Mucosa of rectum (tissue), 2 donors: ENCODE measurements at regions not wholly inside any gene's neighbourhood (a gene's known extent, or its start where the extent isn't known, plus 50 kb on each side); places are given as distances from the start of the nearest gene placed in this dataset.

Experiments used
- H3K27ac ChIP-seq, 2 donors: one replicate each; pipeline ENCODE4 v1.7.0; 2013; ENCODE audit warnings: inconsistent platforms in 2 of 2, low read depth in 2 of 2, low read length in 2 of 2
- H3K27me3 ChIP-seq, 2 donors: one replicate each; pipeline ENCODE4 v1.7.0; 2013; ENCODE audit warnings: low read length in 2 of 2; ENCODE audit not compliant: control insufficient read depth in 2 of 2, insufficient read depth in 2 of 2
- H3K36me3 ChIP-seq, 2 donors: one replicate each; pipeline ENCODE4 v1.7.0; 2013; ENCODE audit warnings: low read length in 2 of 2; ENCODE audit not compliant: control insufficient read depth in 2 of 2, insufficient read depth in 2 of 2
- H3K4me1 ChIP-seq, 2 donors: one replicate each; pipeline ENCODE4 v1.7.0; 2013; ENCODE audit warnings: low read length in 2 of 2, mild to moderate bottlenecking in 1 of 2; ENCODE audit not compliant: control insufficient read depth in 2 of 2, insufficient read depth in 2 of 2
- H3K4me3 ChIP-seq, 2 donors: one replicate each; pipeline ENCODE4 v1.7.0; 2013; ENCODE audit warnings: low read length in 2 of 2
- H3K9ac ChIP-seq, 2 donors: one replicate each; pipeline ENCODE4 v1.7.0; 2013; ENCODE audit warnings: low read length in 2 of 2, low read depth in 1 of 2, mild to moderate bottlenecking in 1 of 2
- H3K9me3 ChIP-seq, 2 donors: one replicate each; pipeline ENCODE4 v1.7.0; 2013; ENCODE audit warnings: low read length in 2 of 2; ENCODE audit not compliant: control insufficient read depth in 2 of 2
- donor health status: healthy.
- donor health status: Normal muscosa, but diverticular disease.

- no peaks in the 10 kb centered on the region for H3K9me3 ChIP-seq
- no peaks in the 10 kb centered on the region for H3K4me1 ChIP-seq
- no peaks in the 10 kb centered on the region for H3K36me3 ChIP-seq
- H3K4me3 ChIP-seq = no peak overlapping the region
- no peaks in the 10 kb centered on the region for H3K27me3 ChIP-seq
- H3K27ac ChIP-seq = no peak overlapping the region
- no peak overlapping the region for H3K9ac ChIP-seq
Measured at GRCh38 chr3:188964957-188965356, 206.8 kb upstream of the TPRG1 start.

DNA sequence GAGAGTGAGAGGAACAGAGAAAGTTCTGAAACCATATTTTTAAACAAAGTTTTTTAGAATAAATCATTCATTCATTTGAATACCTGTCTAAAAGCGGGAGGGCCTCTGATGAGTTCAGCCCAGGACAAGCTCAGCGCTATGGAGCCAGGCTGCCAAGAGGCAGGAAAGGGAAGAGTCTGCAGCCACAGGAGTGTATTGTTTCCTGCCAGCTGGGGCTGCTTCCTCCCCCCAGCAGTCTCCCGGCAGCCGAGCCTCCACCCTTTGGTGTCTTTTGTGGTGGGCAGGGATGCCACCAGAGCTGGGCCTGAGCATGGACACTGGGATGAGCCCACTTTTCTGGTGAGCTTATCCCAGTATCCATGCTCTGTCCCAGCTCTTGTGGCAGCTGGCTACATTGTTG lies 199.5 kb upstream of the TPRG1 start:
- no peaks in the 10 kb centered on the region for H3K4me1 ChIP-seq
- H3K4me3 ChIP-seq = no peak overlapping the region
- H3K27ac ChIP-seq = no peak overlapping the region
- H3K9ac ChIP-seq = no peak overlapping the region
- no peaks in the 10 kb centered on the region for H3K36me3 ChIP-seq
- no peaks in the 10 kb centered on the region for H3K27me3 ChIP-seq
- H3K9me3 ChIP-seq = no peaks in the 10 kb centered on the region

DNA sequence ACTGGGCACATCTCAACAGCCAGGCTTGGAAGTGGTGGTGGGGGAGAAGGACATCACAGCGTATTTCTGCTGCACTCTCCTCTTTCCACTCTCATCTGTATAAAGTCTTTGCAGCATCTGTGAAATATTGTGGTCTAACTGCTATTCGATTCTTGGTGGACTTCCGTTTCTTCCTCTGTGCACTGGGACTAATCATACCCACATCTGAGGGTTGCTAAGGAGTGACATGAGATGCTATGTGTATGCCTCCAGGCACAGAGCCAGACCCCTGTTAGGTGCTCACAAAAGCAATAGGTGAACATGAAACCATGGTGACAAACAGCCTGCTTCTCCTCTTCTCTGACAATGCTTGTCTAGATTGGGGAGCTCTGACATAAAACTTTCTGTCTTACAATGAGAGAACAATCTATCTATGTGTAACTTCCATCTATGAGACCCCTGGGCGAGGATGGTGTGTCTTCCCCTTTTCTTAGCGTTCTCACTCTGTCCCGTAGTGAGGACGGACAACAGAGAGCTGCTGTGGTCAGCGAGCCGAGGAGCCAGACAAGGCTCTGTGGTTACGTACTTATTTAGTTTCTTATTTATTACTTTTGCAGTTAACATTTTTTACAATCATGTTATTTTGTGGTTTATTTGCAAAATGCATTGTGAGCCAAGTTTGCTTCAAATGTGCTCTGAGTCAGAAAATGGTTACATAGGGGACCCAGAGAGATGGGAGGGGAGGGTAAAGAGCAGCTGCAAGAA lies 196.7 kb upstream of the TPRG1 start:
- H3K27me3 ChIP-seq = peaks cover 0 to 4% of the 10 kb centered on the region in 2 donors
- H3K4me3 ChIP-seq = no peak overlapping the region
- no peak overlapping the region for H3K27ac ChIP-seq
- no peaks in the 10 kb centered on the region for H3K36me3 ChIP-seq
- no peaks in the 10 kb centered on the region for H3K4me1 ChIP-seq
- no peak overlapping the region for H3K9ac ChIP-seq
- H3K9me3 ChIP-seq = no peaks in the 10 kb centered on the region

GRCh38 chr3:188975600-188976314 lies 196.0 kb upstream of the TPRG1 start:
- peak overlapping the region in 1 of 2 donors; percentile 14 for H3K4me3 ChIP-seq
- no peak overlapping the region for H3K9ac ChIP-seq
- no peaks in the 10 kb centered on the region for H3K4me1 ChIP-seq
- H3K27me3 ChIP-seq = peaks cover 0 to 4% of the 10 kb centered on the region in 2 donors
- H3K9me3 ChIP-seq = no peaks in the 10 kb centered on the region
- H3K36me3 ChIP-seq = no peaks in the 10 kb centered on the region
- H3K27ac ChIP-seq = peak overlapping the region in 1 of 2 donors; percentile 44

DNA sequence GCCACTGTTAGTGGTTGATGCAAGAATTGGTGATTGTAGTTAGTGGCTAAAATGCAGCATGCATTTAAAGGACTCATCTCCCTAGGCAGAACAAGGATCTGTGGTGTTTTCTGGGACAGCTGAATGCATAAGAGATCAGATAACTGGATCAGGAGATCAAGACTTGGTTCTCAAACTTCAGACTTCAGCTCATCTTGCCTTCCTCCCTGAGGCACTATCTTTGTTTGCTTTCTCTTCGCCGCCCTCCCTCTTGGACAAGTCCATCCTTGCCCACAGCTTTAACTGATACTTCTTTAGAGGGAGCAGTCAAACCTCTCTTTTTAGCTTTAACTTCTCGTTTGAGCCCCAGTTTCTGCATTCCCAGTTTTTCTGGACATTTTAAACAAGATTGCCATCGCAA lies 195.4 kb upstream of the TPRG1 start:
- Histone ChIP-seq H3K4me1 (no peaks in the 10 kb centered on the region), H3K27me3 (peaks cover 0 to 4% of the 10 kb centered on the region in 2 donors), H3K9ac (no peak overlapping the region), H3K36me3 (no peaks in the 10 kb centered on the region), H3K9me3 (no peaks in the 10 kb centered on the region), H3K4me3 (no peak overlapping the region), H3K27ac (no peak overlapping the region)

DNA sequence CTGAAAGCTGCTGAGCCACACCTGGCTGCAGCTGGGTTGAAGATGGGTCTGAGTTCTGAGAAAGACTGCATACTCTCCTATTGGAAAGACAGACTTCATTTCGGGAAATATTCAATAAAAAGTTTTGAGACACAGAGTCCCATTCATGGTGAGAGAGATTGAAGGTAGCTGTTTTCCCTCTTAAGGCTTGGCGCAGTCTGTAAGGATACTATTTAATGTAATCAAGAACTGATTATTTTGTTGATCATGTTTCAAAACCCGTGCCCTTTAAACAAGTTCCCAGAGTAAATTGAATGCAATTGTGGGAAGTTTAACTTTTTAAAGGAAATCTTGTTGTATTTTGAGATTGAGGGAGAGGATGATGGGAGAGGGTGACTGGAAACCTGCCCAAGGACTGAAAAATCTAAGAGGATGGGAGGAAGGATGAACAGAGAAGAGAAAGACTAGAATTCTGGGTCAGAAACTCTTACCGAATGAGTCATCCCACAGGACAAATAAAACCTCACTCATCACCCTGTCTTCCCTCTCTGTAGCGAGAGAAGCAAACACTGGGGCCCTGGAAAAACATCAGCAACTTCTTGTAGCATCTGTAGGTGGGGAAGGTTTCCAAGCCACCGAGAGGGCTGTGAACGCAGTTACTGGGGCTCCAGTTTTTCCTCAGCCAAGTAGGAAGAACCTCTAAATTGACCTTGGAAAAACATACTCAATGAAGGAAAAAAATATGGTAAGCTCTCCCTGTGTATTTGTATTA lies 193.2 kb upstream of the TPRG1 start:
- H3K27ac ChIP-seq = no peak overlapping the region
- H3K4me3 ChIP-seq = no peak overlapping the region
- no peaks in the 10 kb centered on the region for H3K9me3 ChIP-seq
- H3K4me1 ChIP-seq = no peaks in the 10 kb centered on the region
- no peak overlapping the region for H3K9ac ChIP-seq
- peaks cover 0 to 4% of the 10 kb centered on the region in 2 donors for H3K27me3 ChIP-seq
- H3K36me3 ChIP-seq = no peaks in the 10 kb centered on the region

GRCh38 chr3:188979248-188979647 lies 192.5 kb upstream of the TPRG1 start:
- Histone ChIP-seq H3K4me3 (no peak overlapping the region), H3K9ac (no peak overlapping the region), H3K4me1 (no peaks in the 10 kb centered on the region), H3K27ac (no peak overlapping the region), H3K36me3 (no peaks in the 10 kb centered on the region), H3K9me3 (no peaks in the 10 kb centered on the region), H3K27me3 (peaks cover 0 to 4% of the 10 kb centered on the region in 2 donors)

- no peak overlapping the region for H3K4me3 ChIP-seq
- H3K9me3 ChIP-seq = no peaks in the 10 kb centered on the region
- no peaks in the 10 kb centered on the region for H3K4me1 ChIP-seq
- H3K36me3 ChIP-seq = no peaks in the 10 kb centered on the region
- peaks cover 0 to 4% of the 10 kb centered on the region in 2 donors for H3K27me3 ChIP-seq
- H3K27ac ChIP-seq = peak overlapping the region in 1 of 2 donors; percentile 26
- no peak overlapping the region for H3K9ac ChIP-seq
Measured at GRCh38 chr3:188979669-188980310, 192.0 kb upstream of the TPRG1 start.

- no peaks in the 10 kb centered on the region for H3K36me3 ChIP-seq
- H3K4me1 ChIP-seq = no peaks in the 10 kb centered on the region
- H3K9ac ChIP-seq = no peak overlapping the region
- H3K27ac ChIP-seq = no peak overlapping the region
- no peaks in the 10 kb centered on the region for H3K27me3 ChIP-seq
- H3K9me3 ChIP-seq = no peaks in the 10 kb centered on the region
- no peak overlapping the region for H3K4me3 ChIP-seq
Measured at GRCh38 chr3:188993181-188993580, 178.6 kb upstream of the TPRG1 start.
